ENCODE measurements at regions not wholly inside any gene's neighbourhood (a gene's known extent, or its start where the extent isn't known, plus 50 kb on each side); places are given as distances from the start of the nearest gene placed in this dataset.

- no peak for DNase-seq (ENCODE audit: low spot score)
- Mint-ChIP-seq H3K27ac (ENCODE audit: unreplicated experiment) (no peak overlapping the region), H3K4me3 (ENCODE audit: unreplicated experiment) (no peak overlapping the region), H3K27me3 (ENCODE audit: unreplicated experiment) (no peaks in the 10 kb centered on the region), H3K36me3 (ENCODE audit: low read depth, unreplicated experiment) (no peaks in the 10 kb centered on the region), H3K4me1 (ENCODE audit: unreplicated experiment) (no peaks in the 10 kb centered on the region), H3K9me3 (ENCODE audit: unreplicated experiment) (no peaks in the 10 kb centered on the region)
- TF ChIP-seq, protein P1, sequence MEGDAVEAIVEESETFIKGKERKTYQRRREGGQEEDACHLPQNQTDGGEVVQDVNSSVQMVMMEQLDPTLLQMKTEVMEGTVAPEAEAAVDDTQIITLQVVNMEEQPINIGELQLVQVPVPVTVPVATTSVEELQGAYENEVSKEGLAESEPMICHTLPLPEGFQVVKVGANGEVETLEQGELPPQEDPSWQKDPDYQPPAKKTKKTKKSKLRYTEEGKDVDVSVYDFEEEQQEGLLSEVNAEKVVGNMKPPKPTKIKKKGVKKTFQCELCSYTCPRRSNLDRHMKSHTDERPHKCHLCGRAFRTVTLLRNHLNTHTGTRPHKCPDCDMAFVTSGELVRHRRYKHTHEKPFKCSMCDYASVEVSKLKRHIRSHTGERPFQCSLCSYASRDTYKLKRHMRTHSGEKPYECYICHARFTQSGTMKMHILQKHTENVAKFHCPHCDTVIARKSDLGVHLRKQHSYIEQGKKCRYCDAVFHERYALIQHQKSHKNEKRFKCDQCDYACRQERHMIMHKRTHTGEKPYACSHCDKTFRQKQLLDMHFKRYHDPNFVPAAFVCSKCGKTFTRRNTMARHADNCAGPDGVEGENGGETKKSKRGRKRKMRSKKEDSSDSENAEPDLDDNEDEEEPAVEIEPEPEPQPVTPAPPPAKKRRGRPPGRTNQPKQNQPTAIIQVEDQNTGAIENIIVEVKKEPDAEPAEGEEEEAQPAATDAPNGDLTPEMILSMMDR (IDR thresholded peaks at IDR 0.05; ENCODE audit: unreplicated experiment) = no peak
Observed at GRCh38 chr18:65568866-65569265, 181.9 kb upstream of the CDH7 start.

- Mint-ChIP-seq H3K36me3 (ENCODE audit: low read depth, unreplicated experiment) (no peaks in the 10 kb centered on the region), H3K27me3 (ENCODE audit: unreplicated experiment) (no peaks in the 10 kb centered on the region), H3K27ac (ENCODE audit: unreplicated experiment) (no peak overlapping the region), H3K4me1 (ENCODE audit: unreplicated experiment) (no peaks in the 10 kb centered on the region), H3K9me3 (ENCODE audit: unreplicated experiment) (no peaks in the 10 kb centered on the region), H3K4me3 (ENCODE audit: unreplicated experiment) (no peak overlapping the region)
- no peak for DNase-seq (ENCODE audit: low spot score)
- TF ChIP-seq, protein P1 (IDR thresholded peaks at IDR 0.05; ENCODE audit: unreplicated experiment) = no peak
Observed at GRCh38 chr18:65567372-65567771, 183.4 kb upstream of the CDH7 start.

DNA sequence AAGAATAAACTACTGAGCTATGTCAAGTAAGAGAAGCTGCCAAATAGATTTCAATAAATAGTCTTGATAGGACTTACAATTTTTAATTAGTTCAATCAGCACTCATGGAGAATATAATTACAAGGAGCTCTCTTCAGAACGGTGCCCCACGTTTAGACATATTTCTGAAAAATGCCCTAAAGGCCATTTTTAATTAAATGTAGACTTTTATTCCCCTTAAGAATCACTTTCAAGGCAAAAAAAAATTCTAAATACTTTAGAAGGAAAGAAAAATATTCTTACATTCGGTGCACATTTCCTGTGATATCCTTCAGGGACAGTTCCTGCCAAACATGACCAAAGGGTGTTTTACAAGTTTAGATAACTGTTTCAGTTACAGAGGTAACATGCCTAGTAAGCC, 202.5 kb upstream of the CDH7 start:
- no peaks in the 10 kb centered on the region for H3K4me1 Mint-ChIP-seq (ENCODE audit: unreplicated experiment)
- no peak overlapping the region for H3K27ac Mint-ChIP-seq (ENCODE audit: unreplicated experiment)
- TF ChIP-seq, protein P1 (IDR thresholded peaks at IDR 0.05; ENCODE audit: unreplicated experiment) = no peak
- DNase-seq (ENCODE audit: low spot score) = no peak
- no peaks in the 10 kb centered on the region for H3K9me3 Mint-ChIP-seq (ENCODE audit: unreplicated experiment)
- no peaks in the 10 kb centered on the region for H3K27me3 Mint-ChIP-seq (ENCODE audit: unreplicated experiment)
- H3K4me3 Mint-ChIP-seq (ENCODE audit: unreplicated experiment) = no peak overlapping the region
- no peaks in the 10 kb centered on the region for H3K36me3 Mint-ChIP-seq (ENCODE audit: low read depth, unreplicated experiment)

GRCh38 chr18:65547046-65547445, 203.8 kb upstream of the CDH7 start:
- no peaks in the 10 kb centered on the region for H3K27me3 Mint-ChIP-seq (ENCODE audit: unreplicated experiment)
- no peaks in the 10 kb centered on the region for H3K4me1 Mint-ChIP-seq (ENCODE audit: unreplicated experiment)
- DNase-seq (ENCODE audit: low spot score) = no peak
- no peaks in the 10 kb centered on the region for H3K36me3 Mint-ChIP-seq (ENCODE audit: low read depth, unreplicated experiment)
- TF ChIP-seq, protein P1 (IDR thresholded peaks at IDR 0.05; ENCODE audit: unreplicated experiment) = no peak
- H3K9me3 Mint-ChIP-seq (ENCODE audit: unreplicated experiment) = no peaks in the 10 kb centered on the region
- H3K27ac Mint-ChIP-seq (ENCODE audit: unreplicated experiment) = no peak overlapping the region
- H3K4me3 Mint-ChIP-seq (ENCODE audit: unreplicated experiment) = no peak overlapping the region

- H3K36me3 Mint-ChIP-seq (ENCODE audit: low read depth, unreplicated experiment) = no peaks in the 10 kb centered on the region
- no peak for DNase-seq (ENCODE audit: low spot score)
- H3K27me3 Mint-ChIP-seq (ENCODE audit: unreplicated experiment) = no peaks in the 10 kb centered on the region
- H3K27ac Mint-ChIP-seq (ENCODE audit: unreplicated experiment) = no peak overlapping the region
- TF ChIP-seq, protein P1 (IDR thresholded peaks at IDR 0.05; ENCODE audit: unreplicated experiment) = no peak
- no peak overlapping the region for H3K4me3 Mint-ChIP-seq (ENCODE audit: unreplicated experiment)
- H3K9me3 Mint-ChIP-seq (ENCODE audit: unreplicated experiment) = no peaks in the 10 kb centered on the region
- no peaks in the 10 kb centered on the region for H3K4me1 Mint-ChIP-seq (ENCODE audit: unreplicated experiment)
Observed at GRCh38 chr18:65544701-65545100, 206.1 kb upstream of the CDH7 start.

All from endothelial cell (in vitro differentiated cells).